ENCODE measurements at regions not wholly inside any gene's neighbourhood (a gene's known extent, or its start where the extent isn't known, plus 50 kb on each side); places are given as distances from the start of the nearest gene placed in this dataset.

DNA sequence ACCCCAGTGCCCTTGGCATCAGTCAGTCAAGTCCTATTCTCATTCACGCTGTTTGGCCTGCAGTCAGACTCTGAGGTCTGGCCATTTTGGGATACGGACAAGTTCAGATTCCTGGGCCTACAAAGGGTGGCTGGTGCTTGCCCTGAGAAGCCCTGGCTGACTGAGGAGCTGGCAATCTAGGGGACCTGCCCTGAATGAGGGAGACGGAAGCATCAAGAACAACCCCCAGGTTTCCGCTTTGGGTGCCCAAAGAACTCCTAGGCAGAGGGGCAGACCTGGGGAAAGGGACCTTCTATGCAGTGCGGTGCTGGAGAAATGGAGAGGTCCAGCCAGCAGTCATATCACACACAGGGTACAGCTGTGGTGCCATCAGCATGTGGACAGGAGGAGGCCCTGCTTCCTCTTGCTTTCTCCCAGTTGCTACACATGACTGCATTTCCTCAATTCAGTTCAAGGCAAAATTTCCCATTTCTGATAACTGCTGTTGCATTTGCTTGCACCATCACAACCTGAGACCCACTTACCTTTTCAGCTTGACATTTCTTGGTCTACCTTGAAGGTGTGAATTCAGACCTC, 70.9 kb upstream of the LGALSL start:
- CTCF ChIA-PET (ENCODE audit: partially characterized antibody) = interaction anchor here (0.7 to 1.0 kb wide), 2 partner anchors 81 to 138 kb away, joined by 3 read pairs; no protein-coding TSS in a partner anchor
- Histone ChIP-seq H2AFZ (ENCODE audit: low read length) (no peak overlapping the region), H4K5ac (ENCODE audit: insufficient read length, low read depth, low read length) (no peak overlapping the region)
- TF ChIP-seq POLR2AphosphoS5 (IDR thresholded peaks at IDR 0.05; ENCODE audit: low read depth, low read length) (no peak), KDM1A (IDR thresholded peaks at IDR 0.05; ENCODE audit: borderline replicate concordance, low read length) (no peak), RFX5 (IDR thresholded peaks at IDR 0.05; ENCODE audit: borderline replicate concordance, low read depth, low read length) (no peak), GTF2F1 (IDR thresholded peaks at IDR 0.05; ENCODE audit: borderline replicate concordance, low read depth, low read length) (no peak), FOSL1 (IDR thresholded peaks at IDR 0.05; ENCODE audit: insufficient read depth, low read depth, low read length) (no peak), GABPA (IDR thresholded peaks at IDR 0.05; ENCODE audit: borderline replicate concordance, insufficient read depth, low read length) (no peak), EP300 (IDR thresholded peaks at IDR 0.05; ENCODE audit: borderline replicate concordance in 1 of 2, low read depth in 2 of 2, low read length in 2 of 2) (no peak), RXRA (IDR thresholded peaks at IDR 0.05; ENCODE audit: insufficient read depth, low read depth, low read length) (no peak), YY1 (IDR thresholded peaks at IDR 0.05; ENCODE audit: low read depth, low read length) (no peak), CHD2 (IDR thresholded peaks at IDR 0.05; ENCODE audit: low read length) (no peak), ATF2 (IDR thresholded peaks at IDR 0.05; ENCODE audit: low read length) (no peak)
- TF ChIP-seq, protein P1, sequence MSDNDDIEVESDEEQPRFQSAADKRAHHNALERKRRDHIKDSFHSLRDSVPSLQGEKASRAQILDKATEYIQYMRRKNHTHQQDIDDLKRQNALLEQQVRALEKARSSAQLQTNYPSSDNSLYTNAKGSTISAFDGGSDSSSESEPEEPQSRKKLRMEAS (IDR thresholded peaks at IDR 0.05) = no peak

More for the DNA sequence above, 70.9 kb upstream of the LGALSL start:
- no peaks in the 10 kb centered on the region for H3K27me3 ChIP-seq (replicated peaks in 1 of 4; ENCODE audit: control insufficient read depth in 3 of 4, extremely low read depth in 1 of 4, insufficient read depth in 3 of 4, low read length in 3 of 4)
- no peak overlapping the region for H3K23ac ChIP-seq (ENCODE audit: insufficient read length)
- H2BK15ac ChIP-seq (ENCODE audit: low read length) = no peak overlapping the region
- FAIRE-seq (no peak), DNase-seq (ENCODE audit: low read depth in 1 of 2, low spot score in 2 of 2) (peak in 1 of 2 experiments; percentile 39)
- no peaks in the 10 kb centered on the region for H4K20me1 ChIP-seq (replicated peaks in 1 of 2; ENCODE audit: control insufficient read depth in 1 of 2, insufficient read depth in 2 of 2, low read length in 2 of 2)
- H3K4me1 ChIP-seq (replicated peaks in 1 of 4; ENCODE audit: control insufficient read depth in 3 of 4, insufficient read depth in 4 of 4, low read length in 3 of 4) = peaks cover 0 to 2% (median 0%) of the 10 kb centered on the region in 4 experiments; a peak in 1 of 7 replicates
- H2BK12ac ChIP-seq (ENCODE audit: low read depth, low read length) = no peak overlapping the region
- no peak overlapping the region for H3K27ac ChIP-seq (ENCODE audit: low read depth, low read length)
- H2BK20ac ChIP-seq (ENCODE audit: low read length) = no peak overlapping the region
- no peaks in the 10 kb centered on the region for H3K23me2 ChIP-seq (ENCODE audit: low read depth, low read length)
- no peak overlapping the region for H3K4me2 ChIP-seq (ENCODE audit: insufficient read depth in 1 of 2, low read depth in 2 of 2, low read length in 2 of 2)
- no peak overlapping the region for H3K14ac ChIP-seq (ENCODE audit: insufficient read length)
- H3K18ac ChIP-seq (ENCODE audit: extremely low read depth, low read length) = no peak overlapping the region; the same call in 1 of the 2 replicates
- WGBS, 2 experiments (ENCODE audit: extremely low coverage in 1 of 2, insufficient coverage in 1 of 2, insufficient read length in 1 of 2, insufficient replicate concordance in 2 of 2, low coverage in 1 of 2, low lambda C conversion rate in 2 of 2, missing lambda C conversion rate in 1 of 2) = 95% methylated on average over 5 of the region's 5 CpGs; no CpG with 5 or more reads in 1 of the 2 experiments
- no peaks in the 10 kb centered on the region for H3K9me3 ChIP-seq (ENCODE audit: insufficient read depth in 2 of 2, low read depth in 1 of 2, low read length in 1 of 2)
- no peak overlapping the region for H4K8ac ChIP-seq (ENCODE audit: extremely low read depth, insufficient read depth, low read length)
- no peak overlapping the region for H3K56ac ChIP-seq (replicated peaks; ENCODE audit: insufficient read length, low read depth, low read length)
- H3K79me1 ChIP-seq (ENCODE audit: low read depth, low read length) = no peaks in the 10 kb centered on the region
- H3K9ac ChIP-seq (replicated peaks in 1 of 4; ENCODE audit: extremely low read depth in 1 of 4, low read depth in 3 of 4, low read length in 3 of 4) = no peak overlapping the region
- POLR2A ChIA-PET (ENCODE audit: partially characterized antibody) = no interaction called here
- H3K4me3 ChIP-seq (ENCODE audit: extremely low read depth in 1 of 4, insufficient read depth in 2 of 4, low read depth in 3 of 4, low read length in 4 of 4) = no peak overlapping the region
- no peak overlapping the region for H2AK5ac ChIP-seq (ENCODE audit: low read depth, low read length)
- H3K79me2 ChIP-seq (ENCODE audit: control insufficient read depth in 1 of 2, insufficient read depth in 2 of 2, low read length in 2 of 2) = no peaks in the 10 kb centered on the region
- H2BK120ac ChIP-seq (replicated peaks; ENCODE audit: low read depth, low read length) = no peak overlapping the region
- no peak overlapping the region for H4K91ac ChIP-seq (replicated peaks; ENCODE audit: insufficient read length, low read length)
- H3K4ac ChIP-seq (replicated peaks; ENCODE audit: insufficient read length, low read depth, low read length) = no peak overlapping the region
- no peaks in the 10 kb centered on the region for H3K36me3 ChIP-seq (ENCODE audit: control insufficient read depth in 2 of 4, insufficient read depth in 4 of 4, low read length in 3 of 4)
- no peak overlapping the region for H2BK5ac ChIP-seq (ENCODE audit: low read depth, low read length)

All from H1 (cell line).